ENCODE measurements at regions not wholly inside any gene's neighbourhood (a gene's known extent, or its start where the extent isn't known, plus 50 kb on each side); places are given as distances from the start of the nearest gene placed in this dataset.

- TF ChIP-seq POLR2A (IDR thresholded peaks at IDR 0.05) (no peak), CTCF (IDR thresholded peaks at IDR 0.05) (no peak)
These were observed 421.9 kb upstream of the PRICKLE1 start for GRCh38 chr12:43011383-43011926.

Data from prostate gland (tissue), 2 donors.